SK-N-SH (cell line): ENCODE measurements at regions not wholly inside any gene's neighbourhood (a gene's known extent, or its start where the extent isn't known, plus 50 kb on each side); places are given as distances from the start of the nearest gene placed in this dataset.

Experiments
- CTCF ChIP-seq: fragments of 200-600 bp; sonication (generic); IDR thresholded peaks from 2 replicates; pipeline ENCODE4 v1.6.1; 2017; ENCODE audit warnings: antibody characterized with exemption, mild to moderate bottlenecking, moderate library complexity
- EP300 ChIP-seq, 2 experiments: IDR thresholded peaks; 2 replicates each; pipeline versions ENCODE4 v1.4.0 to v1.6.1; 2012; ENCODE audit warnings: borderline replicate concordance in 1 of 2, low read depth in 1 of 2, low read length in 1 of 2
- POLR2AphosphoS5 ChIP-seq: IDR thresholded peaks from 2 replicates; pipeline ENCODE4 v1.6.1; 2012; ENCODE audit warnings: low read depth, low read length
- TF ChIP-seq, protein P1 (sequence below): IDR thresholded peaks from 2 replicates; pipeline ENCODE4 v1.6.1; 2012; ENCODE audit warnings: mild to moderate bottlenecking, low read depth, low read length, moderate library complexity

- no peak for TF ChIP-seq CTCF
- no peak for TF ChIP-seq EP300 (IDR thresholded peaks at IDR 0.05; ENCODE audit: borderline replicate concordance in 1 of 2, low read depth in 1 of 2, low read length in 1 of 2)
- no peak for TF ChIP-seq POLR2AphosphoS5
- TF ChIP-seq, protein P1, sequence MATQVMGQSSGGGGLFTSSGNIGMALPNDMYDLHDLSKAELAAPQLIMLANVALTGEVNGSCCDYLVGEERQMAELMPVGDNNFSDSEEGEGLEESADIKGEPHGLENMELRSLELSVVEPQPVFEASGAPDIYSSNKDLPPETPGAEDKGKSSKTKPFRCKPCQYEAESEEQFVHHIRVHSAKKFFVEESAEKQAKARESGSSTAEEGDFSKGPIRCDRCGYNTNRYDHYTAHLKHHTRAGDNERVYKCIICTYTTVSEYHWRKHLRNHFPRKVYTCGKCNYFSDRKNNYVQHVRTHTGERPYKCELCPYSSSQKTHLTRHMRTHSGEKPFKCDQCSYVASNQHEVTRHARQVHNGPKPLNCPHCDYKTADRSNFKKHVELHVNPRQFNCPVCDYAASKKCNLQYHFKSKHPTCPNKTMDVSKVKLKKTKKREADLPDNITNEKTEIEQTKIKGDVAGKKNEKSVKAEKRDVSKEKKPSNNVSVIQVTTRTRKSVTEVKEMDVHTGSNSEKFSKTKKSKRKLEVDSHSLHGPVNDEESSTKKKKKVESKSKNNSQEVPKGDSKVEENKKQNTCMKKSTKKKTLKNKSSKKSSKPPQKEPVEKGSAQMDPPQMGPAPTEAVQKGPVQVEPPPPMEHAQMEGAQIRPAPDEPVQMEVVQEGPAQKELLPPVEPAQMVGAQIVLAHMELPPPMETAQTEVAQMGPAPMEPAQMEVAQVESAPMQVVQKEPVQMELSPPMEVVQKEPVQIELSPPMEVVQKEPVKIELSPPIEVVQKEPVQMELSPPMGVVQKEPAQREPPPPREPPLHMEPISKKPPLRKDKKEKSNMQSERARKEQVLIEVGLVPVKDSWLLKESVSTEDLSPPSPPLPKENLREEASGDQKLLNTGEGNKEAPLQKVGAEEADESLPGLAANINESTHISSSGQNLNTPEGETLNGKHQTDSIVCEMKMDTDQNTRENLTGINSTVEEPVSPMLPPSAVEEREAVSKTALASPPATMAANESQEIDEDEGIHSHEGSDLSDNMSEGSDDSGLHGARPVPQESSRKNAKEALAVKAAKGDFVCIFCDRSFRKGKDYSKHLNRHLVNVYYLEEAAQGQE: no peak
Measured at GRCh38 chr12:92039046-92039445, 106.6 kb downstream of the BTG1 start.
